Epidermal melanocyte (primary cell): ENCODE measurements at regions not wholly inside any gene's neighbourhood (a gene's known extent, or its start where the extent isn't known, plus 50 kb on each side); places are given as distances from the start of the nearest gene placed in this dataset.
"Not testable (repeated sequence)": the region's sequence is repeated elsewhere in the genome, so short reads cannot be mapped to it uniquely, and the experiment has no call there.

Experiments used
- DNase-seq: peaks from one replicate; pipeline ENCODE4 v3.0.0; 2011; ENCODE audit warnings: low spot score; ENCODE audit not compliant: insufficient read length

DNA sequence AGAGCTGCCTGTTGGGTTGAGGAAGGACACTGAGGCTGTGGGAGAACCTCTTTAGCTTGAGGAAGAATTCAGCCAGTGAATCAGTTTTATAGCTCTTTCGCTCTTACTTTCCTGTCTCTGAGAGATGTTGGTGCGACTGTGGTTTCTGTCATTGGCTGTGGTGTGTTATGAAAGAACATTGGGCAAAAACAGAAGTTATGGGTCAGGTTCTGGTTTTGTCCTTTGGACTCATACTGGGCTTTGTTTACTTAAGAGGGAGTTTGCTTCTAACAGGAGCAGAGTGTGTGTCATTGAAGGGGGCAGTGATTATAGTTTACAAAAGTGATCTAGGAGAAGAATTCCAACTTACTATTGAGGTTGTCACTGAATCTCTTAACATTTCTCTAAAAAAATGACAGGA, 97.0 kb downstream of the TLR5 start:
- DNase-seq: no peak

GRCh38 chr1:223046463-223046862, 96.6 kb downstream of the TLR5 start:
- DNase-seq: not testable (repeated sequence)

DNA sequence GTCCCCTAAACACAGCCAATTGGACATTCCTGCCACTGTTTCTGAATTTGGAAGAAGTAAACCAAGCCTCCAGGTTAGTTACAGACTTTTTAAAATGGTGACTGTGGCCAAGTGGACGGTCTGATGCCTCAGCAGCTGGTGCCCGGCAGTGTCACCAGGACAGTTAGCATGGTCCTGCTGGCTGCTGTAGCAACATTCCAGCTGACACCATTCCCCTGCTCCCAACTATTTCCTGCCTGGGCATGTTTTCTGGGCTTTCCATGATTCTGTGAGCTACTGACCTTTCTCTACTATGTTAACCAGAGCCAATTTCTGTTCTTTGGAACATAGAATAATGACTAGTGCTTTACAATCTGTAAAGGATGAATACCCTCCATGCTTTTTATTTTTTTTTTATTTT, 95.0 kb downstream of the TLR5 start:
- DNase-seq: no peak

DNA sequence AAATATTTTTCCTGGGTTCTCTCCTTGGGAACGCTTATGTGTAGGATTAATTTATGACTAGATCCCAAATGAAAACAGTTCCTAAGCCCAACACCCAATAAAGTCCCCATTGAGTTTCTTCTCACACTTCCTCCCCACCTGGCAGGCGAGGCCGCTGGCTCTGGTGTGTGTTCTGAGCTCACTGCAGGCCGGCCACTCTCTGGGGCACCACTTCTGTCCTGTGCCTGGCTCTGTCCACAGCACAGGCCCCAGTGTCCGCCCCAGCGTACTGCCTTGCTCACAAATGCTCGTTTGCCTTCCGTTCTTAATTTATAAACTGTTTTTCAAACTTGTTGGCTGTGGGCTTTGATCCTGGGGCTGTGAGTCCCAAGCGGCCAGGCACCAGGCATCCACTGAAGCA, 90.6 kb downstream of the TLR5 start:
- no peak for DNase-seq

- no peak for DNase-seq
These were observed 90.1 kb downstream of the TLR5 start for GRCh38 chr1:223052931-223053330.

- DNase-seq: no peak
These were observed 86.2 kb downstream of the TLR5 start for GRCh38 chr1:223056802-223057201.

DNA sequence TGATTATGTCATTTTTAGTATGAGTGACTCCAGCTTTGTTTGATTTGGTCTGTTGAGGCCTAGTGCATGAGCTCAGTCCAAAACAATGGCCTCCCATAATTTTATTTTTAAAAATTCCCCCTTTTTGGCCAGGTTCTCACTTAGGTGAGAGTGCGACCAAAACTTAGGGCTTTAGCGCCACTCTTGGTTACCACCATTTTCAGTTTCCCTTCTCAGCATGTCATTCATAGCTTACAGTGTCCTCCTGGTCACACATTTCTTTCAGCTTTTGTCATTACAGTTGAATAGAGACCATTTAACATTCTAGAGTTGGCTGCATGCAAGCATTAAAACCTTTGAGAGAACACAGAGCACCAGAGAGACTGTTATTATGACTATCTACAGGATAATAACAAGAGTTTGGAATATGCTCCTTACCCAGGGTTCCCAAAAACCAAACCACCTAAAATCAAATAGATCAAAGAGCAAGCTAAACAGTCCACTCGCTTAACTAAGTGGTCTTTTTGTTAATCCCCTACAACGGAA, 85.4 kb downstream of the TLR5 start:
- DNase-seq: no peak
